ENCODE measurements at regions not wholly inside any gene's neighbourhood (a gene's known extent, or its start where the extent isn't known, plus 50 kb on each side); places are given as distances from the start of the nearest gene placed in this dataset.
"Not testable (repeated sequence)": the region's sequence is repeated elsewhere in the genome, so short reads cannot be mapped to it uniquely, and the experiment has no call there.

GRCh38 chr20:25862967-25863530 is 166.4 kb upstream of the ZNF337 start:
- peak; percentile 53 for DNase-seq

GRCh38 chr20:25860531-25861150 is 164.0 kb upstream of the ZNF337 start:
- no peak for DNase-seq

GRCh38 chr20:25859649-25860530 is 163.2 kb upstream of the ZNF337 start:
- peak; percentile 35 for DNase-seq

GRCh38 chr20:25858495-25859425 is 162.1 kb upstream of the ZNF337 start:
- DNase-seq, result no peak

GRCh38 chr20:25857091-25857788 is 160.6 kb upstream of the ZNF337 start:
- DNase-seq, result not testable (repeated sequence)

- no peak for DNase-seq
Measured at GRCh38 chr20:25856256-25856884, 159.7 kb upstream of the ZNF337 start.

- not testable (repeated sequence) for DNase-seq
Measured at GRCh38 chr20:25855451-25856156, 159.0 kb upstream of the ZNF337 start.

- DNase-seq, result not testable (repeated sequence)
Measured at GRCh38 chr20:25854666-25855065, 158.0 kb upstream of the ZNF337 start.

- peak; percentile 47 for DNase-seq
Measured at GRCh38 chr20:25853718-25854388, 157.2 kb upstream of the ZNF337 start.

GRCh38 chr20:25852968-25853717 is 156.5 kb upstream of the ZNF337 start:
- DNase-seq, result not testable (repeated sequence)

- not testable (repeated sequence) for DNase-seq
Measured at GRCh38 chr20:25850133-25850532, 153.5 kb upstream of the ZNF337 start.

GRCh38 chr20:25848222-25848621 is 151.6 kb upstream of the ZNF337 start:
- DNase-seq, result no peak

- DNase-seq, result not testable (repeated sequence)
Measured at GRCh38 chr20:25844640-25845039, 148.0 kb upstream of the ZNF337 start.

GRCh38 chr20:25813511-25813910 is 116.9 kb upstream of the ZNF337 start:
- DNase-seq, result not testable (repeated sequence)

GRCh38 chr20:25798174-25798993 is 101.7 kb upstream of the ZNF337 start:
- DNase-seq, result not testable (repeated sequence)

- not testable (repeated sequence) for DNase-seq
Measured at GRCh38 chr20:25797062-25797461, 100.4 kb upstream of the ZNF337 start.

- DNase-seq, result not testable (repeated sequence)
Measured at GRCh38 chr20:25777241-25777640, 80.6 kb upstream of the ZNF337 start.

GRCh38 chr20:25774711-25775110 is 78.1 kb upstream of the ZNF337 start:
- DNase-seq, result not testable (repeated sequence)
